ENCODE measurements at regions not wholly inside any gene's neighbourhood (a gene's known extent, or its start where the extent isn't known, plus 50 kb on each side); places are given as distances from the start of the nearest gene placed in this dataset.

- TF ChIP-seq CTCF (conservative IDR thresholded peaks at IDR 0.05; ENCODE audit: low read depth, low read length) (no peak), EZH2phosphoT487 (IDR thresholded peaks at IDR 0.05; ENCODE audit: borderline replicate concordance, low read length) (no peak)
These were observed 61.7 kb downstream of the ARHGAP35 start for GRCh38 chr19:46922465-46922864.

Data from PC-3 (cell line).